GM20000 (cell line): ENCODE measurements at regions not wholly inside any gene's neighbourhood (a gene's known extent, or its start where the extent isn't known, plus 50 kb on each side); places are given as distances from the start of the nearest gene placed in this dataset.

Source experiments
- DNase-seq: peaks from one replicate; pipeline ENCODE4 v3.0.0; 2012; ENCODE audit warnings: low spot score
- TF ChIP-seq, protein P1 (sequence below): IDR thresholded peaks from 2 replicates; pipeline ENCODE4 v1.5.1; 2012; ENCODE audit warnings: mild to moderate bottlenecking, control low read depth; ENCODE audit errors: extremely low read depth, missing control alignments

GRCh38 chr9:11235061-11235460 is 622.3 kb upstream of the PTPRD start:
- DNase-seq = no peak
- TF ChIP-seq, protein P1, sequence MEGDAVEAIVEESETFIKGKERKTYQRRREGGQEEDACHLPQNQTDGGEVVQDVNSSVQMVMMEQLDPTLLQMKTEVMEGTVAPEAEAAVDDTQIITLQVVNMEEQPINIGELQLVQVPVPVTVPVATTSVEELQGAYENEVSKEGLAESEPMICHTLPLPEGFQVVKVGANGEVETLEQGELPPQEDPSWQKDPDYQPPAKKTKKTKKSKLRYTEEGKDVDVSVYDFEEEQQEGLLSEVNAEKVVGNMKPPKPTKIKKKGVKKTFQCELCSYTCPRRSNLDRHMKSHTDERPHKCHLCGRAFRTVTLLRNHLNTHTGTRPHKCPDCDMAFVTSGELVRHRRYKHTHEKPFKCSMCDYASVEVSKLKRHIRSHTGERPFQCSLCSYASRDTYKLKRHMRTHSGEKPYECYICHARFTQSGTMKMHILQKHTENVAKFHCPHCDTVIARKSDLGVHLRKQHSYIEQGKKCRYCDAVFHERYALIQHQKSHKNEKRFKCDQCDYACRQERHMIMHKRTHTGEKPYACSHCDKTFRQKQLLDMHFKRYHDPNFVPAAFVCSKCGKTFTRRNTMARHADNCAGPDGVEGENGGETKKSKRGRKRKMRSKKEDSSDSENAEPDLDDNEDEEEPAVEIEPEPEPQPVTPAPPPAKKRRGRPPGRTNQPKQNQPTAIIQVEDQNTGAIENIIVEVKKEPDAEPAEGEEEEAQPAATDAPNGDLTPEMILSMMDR = no peak

GRCh38 chr9:11241779-11242178 is 629.0 kb upstream of the PTPRD start:
- DNase-seq = no peak
- TF ChIP-seq, protein P1 = no peak

- DNase-seq = no peak
- TF ChIP-seq, protein P1 = no peak
These were observed 645.2 kb upstream of the PTPRD start for GRCh38 chr9:11257992-11258391.

- DNase-seq = no peak
- TF ChIP-seq, protein P1 = no peak
These were observed 656.2 kb upstream of the PTPRD start for GRCh38 chr9:11269036-11269435.

- DNase-seq = no peak
- TF ChIP-seq, protein P1 = no peak
These were observed 662.4 kb upstream of the PTPRD start for GRCh38 chr9:11275158-11275695.

DNA sequence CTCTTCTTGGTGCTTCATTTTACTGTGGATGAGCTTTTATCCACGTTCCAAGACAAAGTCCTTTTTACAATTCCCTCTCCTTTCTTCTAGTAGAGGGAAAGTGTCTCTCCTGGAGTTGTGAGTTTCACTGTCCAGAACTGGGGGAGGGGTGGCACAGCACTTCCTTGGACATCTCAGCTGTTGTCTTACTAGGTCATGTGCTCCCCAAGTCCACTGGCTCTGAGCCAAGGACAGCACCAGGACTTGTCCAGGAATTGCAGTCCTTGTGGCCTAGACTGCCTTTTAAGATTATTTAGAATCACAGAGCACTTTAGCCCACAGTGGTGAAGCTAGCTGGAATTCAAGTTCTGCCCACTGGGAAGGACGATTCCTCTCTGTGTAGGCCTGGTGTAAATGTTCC is 700.2 kb upstream of the PTPRD start:
- DNase-seq = no peak
- TF ChIP-seq, protein P1 = no peak

DNA sequence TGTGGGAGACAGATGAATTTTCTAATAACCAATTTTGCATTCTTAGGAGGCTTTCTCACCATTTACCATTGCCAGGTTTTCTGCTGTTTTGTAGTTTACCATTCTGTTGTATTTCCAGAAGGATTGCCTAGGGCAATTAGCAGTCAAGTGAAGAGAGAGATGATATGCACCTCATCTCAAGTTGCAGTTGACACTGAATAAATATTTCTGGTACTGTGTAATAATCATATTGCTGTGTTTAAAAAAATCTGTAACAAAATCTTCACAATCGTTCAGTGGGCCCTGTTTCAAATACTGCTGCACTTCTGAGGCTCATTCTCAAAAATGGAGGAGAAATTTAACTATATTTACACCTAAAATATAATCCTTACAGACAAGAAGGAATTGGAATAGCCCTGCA is 706.1 kb upstream of the PTPRD start:
- DNase-seq = no peak
- TF ChIP-seq, protein P1 = no peak

GRCh38 chr9:11319538-11319937 is 706.7 kb upstream of the PTPRD start:
- DNase-seq = no peak
- TF ChIP-seq, protein P1 = no peak
